ENCODE measurements at regions not wholly inside any gene's neighbourhood (a gene's known extent, or its start where the extent isn't known, plus 50 kb on each side); places are given as distances from the start of the nearest gene placed in this dataset.

GRCh38 chrX:117094149-117094548 lies 631.4 kb upstream of the CT83 start:
- Histone ChIP-seq H3K4me3 (ENCODE audit: low read length in 3 of 3) (no peak overlapping the region), H3K27ac (ENCODE audit: low read depth in 2 of 2, low read length in 2 of 2) (no peak overlapping the region), H3K36me3 (ENCODE audit: control insufficient read depth in 2 of 3, insufficient read depth in 3 of 3, low read length in 3 of 3) (no peaks in the 10 kb centered on the region), H3K9me3 (ENCODE audit: control insufficient read depth in 2 of 3, insufficient read depth in 1 of 3, low read length in 3 of 3) (peaks cover 0 to 2% (median 0%) of the 10 kb centered on the region in 3 donors), H3K4me1 (ENCODE audit: control insufficient read depth in 2 of 3, insufficient read depth in 2 of 3, low read depth in 1 of 3, low read length in 3 of 3) (no peaks in the 10 kb centered on the region), H3K9ac (ENCODE audit: low read length in 3 of 3) (no peak overlapping the region), H3K27me3 (ENCODE audit: control insufficient read depth, insufficient read depth, low read length) (no peaks in the 10 kb centered on the region)
- intact Hi-C loops (cut with DNase I) = no loop called here
- FAIRE-seq = no peak
- TF ChIP-seq, protein P1, sequence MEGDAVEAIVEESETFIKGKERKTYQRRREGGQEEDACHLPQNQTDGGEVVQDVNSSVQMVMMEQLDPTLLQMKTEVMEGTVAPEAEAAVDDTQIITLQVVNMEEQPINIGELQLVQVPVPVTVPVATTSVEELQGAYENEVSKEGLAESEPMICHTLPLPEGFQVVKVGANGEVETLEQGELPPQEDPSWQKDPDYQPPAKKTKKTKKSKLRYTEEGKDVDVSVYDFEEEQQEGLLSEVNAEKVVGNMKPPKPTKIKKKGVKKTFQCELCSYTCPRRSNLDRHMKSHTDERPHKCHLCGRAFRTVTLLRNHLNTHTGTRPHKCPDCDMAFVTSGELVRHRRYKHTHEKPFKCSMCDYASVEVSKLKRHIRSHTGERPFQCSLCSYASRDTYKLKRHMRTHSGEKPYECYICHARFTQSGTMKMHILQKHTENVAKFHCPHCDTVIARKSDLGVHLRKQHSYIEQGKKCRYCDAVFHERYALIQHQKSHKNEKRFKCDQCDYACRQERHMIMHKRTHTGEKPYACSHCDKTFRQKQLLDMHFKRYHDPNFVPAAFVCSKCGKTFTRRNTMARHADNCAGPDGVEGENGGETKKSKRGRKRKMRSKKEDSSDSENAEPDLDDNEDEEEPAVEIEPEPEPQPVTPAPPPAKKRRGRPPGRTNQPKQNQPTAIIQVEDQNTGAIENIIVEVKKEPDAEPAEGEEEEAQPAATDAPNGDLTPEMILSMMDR (IDR thresholded peaks at IDR 0.05; ENCODE audit: borderline replicate concordance, extremely low read depth, insufficient read depth) = no peak
- DNase-seq = no peak

DNA sequence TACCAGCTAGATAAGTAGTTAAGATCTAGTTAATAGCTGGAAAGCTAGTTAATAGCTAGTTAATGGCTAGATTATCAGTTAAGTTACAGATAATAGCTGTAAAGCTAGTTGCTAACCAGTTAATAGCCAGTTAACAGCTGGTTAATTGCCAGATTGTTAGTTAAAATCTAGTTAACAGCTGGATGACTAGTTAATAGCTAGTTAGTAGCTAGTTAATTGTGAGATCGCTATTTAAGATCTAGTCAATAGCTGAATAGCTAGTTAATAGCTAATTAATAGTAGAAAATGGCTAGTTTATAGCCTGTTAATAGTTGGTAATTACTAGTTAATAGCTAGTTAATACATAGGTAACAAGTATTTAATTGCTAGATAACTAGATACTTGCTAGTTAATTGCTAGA lies 630.5 kb upstream of the CT83 start:
- no peak overlapping the region for H3K9ac ChIP-seq (ENCODE audit: low read length in 3 of 3)
- TF ChIP-seq, protein P1 (IDR thresholded peaks at IDR 0.05; ENCODE audit: borderline replicate concordance, extremely low read depth, insufficient read depth) = no peak
- peaks cover 0 to 2% (median 0%) of the 10 kb centered on the region in 3 donors for H3K9me3 ChIP-seq (ENCODE audit: control insufficient read depth in 2 of 3, insufficient read depth in 1 of 3, low read length in 3 of 3)
- intact Hi-C loops (cut with DNase I) = no loop called here
- no peak overlapping the region for H3K4me3 ChIP-seq (ENCODE audit: low read length in 3 of 3)
- H3K27me3 ChIP-seq (ENCODE audit: control insufficient read depth, insufficient read depth, low read length) = no peaks in the 10 kb centered on the region
- no peak for DNase-seq
- H3K36me3 ChIP-seq (ENCODE audit: control insufficient read depth in 2 of 3, insufficient read depth in 3 of 3, low read length in 3 of 3) = no peaks in the 10 kb centered on the region
- no peaks in the 10 kb centered on the region for H3K4me1 ChIP-seq (ENCODE audit: control insufficient read depth in 2 of 3, insufficient read depth in 2 of 3, low read depth in 1 of 3, low read length in 3 of 3)
- FAIRE-seq = no peak
- no peak overlapping the region for H3K27ac ChIP-seq (ENCODE audit: low read depth in 2 of 2, low read length in 2 of 2)

DNA sequence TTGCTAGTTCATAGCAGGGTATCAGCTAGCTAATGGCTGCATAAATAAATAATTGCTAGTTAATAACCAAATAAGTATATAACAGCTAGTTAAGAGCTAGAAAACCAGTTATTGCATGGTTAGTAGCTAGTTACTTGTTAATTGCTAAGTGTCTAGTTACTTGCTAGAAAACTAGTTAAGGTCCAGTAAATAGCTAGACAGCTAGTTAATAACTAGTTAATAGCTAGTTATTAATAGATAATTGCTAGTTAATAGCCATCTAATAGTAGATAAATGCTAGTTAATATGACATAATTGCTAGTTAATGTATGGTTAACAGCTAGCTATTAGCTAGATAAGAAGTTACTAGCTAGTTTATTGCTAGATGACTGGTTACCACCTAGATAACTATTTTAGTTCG lies 629.9 kb upstream of the CT83 start:
- TF ChIP-seq, protein P1 (IDR thresholded peaks at IDR 0.05; ENCODE audit: borderline replicate concordance, extremely low read depth, insufficient read depth) = no peak
- peaks cover 0 to 2% (median 0%) of the 10 kb centered on the region in 3 donors for H3K9me3 ChIP-seq (ENCODE audit: control insufficient read depth in 2 of 3, insufficient read depth in 1 of 3, low read length in 3 of 3)
- H3K4me1 ChIP-seq (ENCODE audit: control insufficient read depth in 2 of 3, insufficient read depth in 2 of 3, low read depth in 1 of 3, low read length in 3 of 3) = no peaks in the 10 kb centered on the region
- H3K9ac ChIP-seq (ENCODE audit: low read length in 3 of 3) = no peak overlapping the region
- DNase-seq (no peak), FAIRE-seq (no peak)
- no peak overlapping the region for H3K27ac ChIP-seq (ENCODE audit: low read depth in 2 of 2, low read length in 2 of 2)
- no peaks in the 10 kb centered on the region for H3K27me3 ChIP-seq (ENCODE audit: control insufficient read depth, insufficient read depth, low read length)
- no peak overlapping the region for H3K4me3 ChIP-seq (ENCODE audit: low read length in 3 of 3)
- no peaks in the 10 kb centered on the region for H3K36me3 ChIP-seq (ENCODE audit: control insufficient read depth in 2 of 3, insufficient read depth in 3 of 3, low read length in 3 of 3)
- intact Hi-C loops (cut with DNase I) = no loop called here

DNA sequence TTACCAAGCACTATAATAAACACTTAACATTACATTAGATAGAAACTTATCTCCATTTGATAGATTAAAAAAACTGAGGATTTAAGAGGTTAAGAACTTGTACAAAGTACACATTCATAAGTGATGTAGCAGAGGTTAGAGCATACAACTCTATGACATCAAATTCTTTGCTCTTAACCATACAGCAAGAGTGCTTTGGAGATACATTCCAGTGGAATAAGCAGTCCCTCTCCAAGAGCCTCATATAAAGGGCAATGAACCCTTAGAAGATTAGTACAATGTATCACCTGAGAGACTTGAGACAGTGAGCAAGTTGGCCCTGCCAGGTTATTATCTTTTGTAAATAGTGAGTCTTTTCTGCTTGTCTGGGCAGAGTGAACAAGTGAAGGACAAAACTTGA lies 600.4 kb upstream of the CT83 start:
- FAIRE-seq = no peak
- Histone ChIP-seq H3K36me3 (ENCODE audit: control insufficient read depth in 2 of 3, insufficient read depth in 3 of 3, low read length in 3 of 3) (no peaks in the 10 kb centered on the region), H3K4me3 (ENCODE audit: low read length in 3 of 3) (no peak overlapping the region), H3K9ac (ENCODE audit: low read length in 3 of 3) (no peak overlapping the region), H3K27me3 (ENCODE audit: control insufficient read depth, insufficient read depth, low read length) (no peaks in the 10 kb centered on the region), H3K9me3 (ENCODE audit: control insufficient read depth in 2 of 3, insufficient read depth in 1 of 3, low read length in 3 of 3) (no peaks in the 10 kb centered on the region), H3K4me1 (ENCODE audit: control insufficient read depth in 2 of 3, insufficient read depth in 2 of 3, low read depth in 1 of 3, low read length in 3 of 3) (no peaks in the 10 kb centered on the region), H3K27ac (ENCODE audit: low read depth in 2 of 2, low read length in 2 of 2) (no peak overlapping the region)
- DNase-seq = no peak
- intact Hi-C loops (cut with DNase I) = no loop called here
- TF ChIP-seq, protein P1 (IDR thresholded peaks at IDR 0.05; ENCODE audit: borderline replicate concordance, extremely low read depth, insufficient read depth) = no peak
